H9 (cell line): ENCODE measurements at regions not wholly inside any gene's neighbourhood (a gene's known extent, or its start where the extent isn't known, plus 50 kb on each side); places are given as distances from the start of the nearest gene placed in this dataset.

ENCODE experiments used
- DNase-seq: peaks from one replicate; pipeline ENCODE4 v3.0.0-alpha.2; 2017
- H2AFZ ChIP-seq: one replicate; pipeline ENCODE4 v1.6.1; 2013; ENCODE audit warnings: mild to moderate bottlenecking, low read length, control low read depth, moderate library complexity
- H2AK5ac ChIP-seq: 2 replicates; pipeline ENCODE4 v1.6.1; 2013; ENCODE audit warnings: low read length, control low read depth, mixed read lengths; ENCODE audit not compliant: insufficient read length
- H2BK120ac ChIP-seq: one replicate; pipeline ENCODE4 v1.6.1; 2013; ENCODE audit warnings: low read depth, mild to moderate bottlenecking, low read length, control low read depth, inconsistent platforms; ENCODE audit not compliant: poor library complexity, severe bottlenecking
- H2BK12ac ChIP-seq: 2 replicates; pipeline ENCODE4 v1.6.1; 2013; ENCODE audit warnings: low read length, control low read depth, mixed read lengths, low read depth; ENCODE audit not compliant: insufficient read length
- H2BK15ac ChIP-seq: 2 replicates; pipeline ENCODE4 v1.6.1; 2013; ENCODE audit warnings: low read depth, low read length, control low read depth
- H2BK20ac ChIP-seq: one replicate; pipeline ENCODE4 v1.6.1; 2013; ENCODE audit warnings: low read depth, mild to moderate bottlenecking, low read length, control low read depth, inconsistent platforms; ENCODE audit not compliant: poor library complexity, severe bottlenecking
- H2BK5ac ChIP-seq: 2 replicates; pipeline ENCODE4 v1.6.1; 2013; ENCODE audit warnings: low read length, control low read depth, mixed read lengths; ENCODE audit not compliant: insufficient read length
- H3K14ac ChIP-seq: 2 replicates; pipeline ENCODE4 v1.6.1; 2013; ENCODE audit warnings: low read length, control low read depth; ENCODE audit not compliant: insufficient read depth
- H3K18ac ChIP-seq: 2 replicates; pipeline ENCODE4 v1.6.1; 2013; ENCODE audit warnings: low read depth, mild to moderate bottlenecking, mixed read lengths, low read length, control low read depth; ENCODE audit not compliant: insufficient read length
- H3K23ac ChIP-seq: 2 replicates; pipeline ENCODE4 v1.6.1; 2013; ENCODE audit warnings: low read length, control low read depth, mixed read lengths, low read depth; ENCODE audit not compliant: insufficient read length
- H3K23me2 ChIP-seq: 2 replicates; pipeline ENCODE4 v1.6.1; 2013; ENCODE audit warnings: low read depth, mild to moderate bottlenecking, mixed read lengths, low read length, control low read depth; ENCODE audit not compliant: insufficient read length, poor library complexity, severe bottlenecking
- H3K27ac ChIP-seq: 2 replicates; pipeline ENCODE4 v1.5.1; 2013; ENCODE audit warnings: low read length, control low read depth, mixed read lengths, low read depth; ENCODE audit not compliant: insufficient read length
- H3K27me3 ChIP-seq: 2 replicates; pipeline ENCODE4 v1.6.1; 2013; ENCODE audit warnings: low read length, control low read depth, inconsistent platforms; ENCODE audit not compliant: insufficient read depth
- H3K4ac ChIP-seq: 2 replicates; pipeline ENCODE4 v1.6.1; 2013; ENCODE audit warnings: low read depth, mild to moderate bottlenecking, control low read depth, inconsistent platforms, low read length, moderate library complexity
- H3K4me1 ChIP-seq: 2 replicates; pipeline ENCODE4 v1.6.1; 2013; ENCODE audit warnings: low read length, control low read depth, inconsistent platforms; ENCODE audit not compliant: insufficient read depth
- H3K4me2 ChIP-seq: 2 replicates; pipeline ENCODE4 v1.6.1; 2013; ENCODE audit warnings: low read length, control low read depth, mixed read lengths; ENCODE audit not compliant: insufficient read length, insufficient read depth
- H3K56ac ChIP-seq: 2 replicates; pipeline ENCODE4 v1.6.1; 2013; ENCODE audit warnings: low read depth, mild to moderate bottlenecking, mixed read lengths, low read length, control low read depth; ENCODE audit not compliant: insufficient read length
- H3K79me1 ChIP-seq: 2 replicates; pipeline ENCODE4 v1.6.1; 2013; ENCODE audit warnings: low read depth, mild to moderate bottlenecking, moderate library complexity, low read length, control low read depth, inconsistent platforms; ENCODE audit not compliant: insufficient read depth, poor library complexity, severe bottlenecking
- H3K79me2 ChIP-seq: 2 replicates; pipeline ENCODE4 v1.6.1; 2013; ENCODE audit warnings: low read length, control low read depth, inconsistent platforms; ENCODE audit not compliant: insufficient read depth
- H3K9ac ChIP-seq: 2 replicates; pipeline ENCODE4 v1.6.1; 2013; ENCODE audit warnings: low read length, control low read depth, mixed read lengths; ENCODE audit not compliant: insufficient read length; ENCODE audit errors: extremely low read depth
- H3K9me3 ChIP-seq: one replicate; pipeline ENCODE4 v1.6.1; 2013; ENCODE audit warnings: low read depth, low read length, inconsistent platforms; ENCODE audit not compliant: control insufficient read depth
- H3T11ph ChIP-seq: one replicate; pipeline ENCODE4 v1.6.1; 2013; ENCODE audit warnings: mild to moderate bottlenecking, low read length, control low read depth, inconsistent platforms
- H4K20me1 ChIP-seq: one replicate; pipeline ENCODE4 v1.6.1; 2013; ENCODE audit not compliant: control insufficient read depth, insufficient read length, insufficient read depth
- H4K5ac ChIP-seq: 2 replicates; pipeline ENCODE4 v1.6.1; 2013; ENCODE audit warnings: low read depth, mild to moderate bottlenecking, mixed read lengths, low read length, control low read depth; ENCODE audit not compliant: insufficient read length
- H4K8ac ChIP-seq: replicated peaks from 2 replicates; pipeline ENCODE4 v1.6.1; 2013; ENCODE audit warnings: low read length, control low read depth, mixed read lengths, low read depth; ENCODE audit not compliant: insufficient read length
- H4K91ac ChIP-seq: 2 replicates; pipeline ENCODE4 v1.6.1; 2013; ENCODE audit warnings: low read depth, mild to moderate bottlenecking, moderate library complexity, mixed read lengths, low read length, control low read depth; ENCODE audit not compliant: insufficient read length
- H3K27ac Mint-ChIP-seq, 3 experiments: 2 replicates in 2 of 3; 3 replicates in 1 of 3; pipeline ENCODE4 v1.8.0; 2020 to 2021; ENCODE audit warnings: mixed read lengths in 3 of 3, mild to moderate bottlenecking in 1 of 3, moderate library complexity in 1 of 3
- H3K27me3 Mint-ChIP-seq: 2 replicates; pipeline ENCODE4 v1.8.0; 2021; ENCODE audit warnings: low read depth, mild to moderate bottlenecking, moderate library complexity, mixed read lengths
- H3K36me3 Mint-ChIP-seq, 3 experiments: 2 replicates in 2 of 3; 3 replicates in 1 of 3; pipeline ENCODE4 v1.8.0; 2020 to 2021; ENCODE audit warnings: low read depth in 3 of 3, mixed read lengths in 3 of 3; ENCODE audit not compliant: insufficient read depth in 1 of 3
- H3K4me1 Mint-ChIP-seq, 2 experiments: 2 replicates each; pipeline ENCODE4 v1.8.0; 2020; ENCODE audit warnings: mixed read lengths in 2 of 2
- H3K4me3 Mint-ChIP-seq, 2 experiments: 2 replicates in 1 of 2; 3 replicates in 1 of 2; pipeline ENCODE4 v1.8.0; 2020 to 2021; ENCODE audit warnings: mild to moderate bottlenecking in 2 of 2, mixed read lengths in 2 of 2, moderate library complexity in 1 of 2
- H3K9me3 Mint-ChIP-seq, 2 experiments: 2 replicates in 1 of 2; 3 replicates in 1 of 2; pipeline ENCODE4 v1.8.0; 2020; ENCODE audit warnings: mild to moderate bottlenecking in 2 of 2, mixed read lengths in 2 of 2, moderate library complexity in 1 of 2
- CTCF ChIP-seq: fragments of 200-600 bp; sonication (generic); conservative IDR thresholded peaks from 3 replicates; pipeline ENCODE4 v1.8.0; 2021; ENCODE audit warnings: antibody characterized with exemption, mild to moderate bottlenecking
- WGBS: extraction: QIAGEN DNeasy Blood & Tissue Kit; methylation state at CpG from one replicate; pipeline ENCODE4 v1.1.7; 2013; ENCODE audit warnings: missing lambda C conversion rate, low lambda C conversion rate, mixed read lengths; ENCODE audit not compliant: insufficient read length; ENCODE audit errors: extremely low coverage; 5-methylcytosine and 5-hydroxymethylcytosine counted together

DNA sequence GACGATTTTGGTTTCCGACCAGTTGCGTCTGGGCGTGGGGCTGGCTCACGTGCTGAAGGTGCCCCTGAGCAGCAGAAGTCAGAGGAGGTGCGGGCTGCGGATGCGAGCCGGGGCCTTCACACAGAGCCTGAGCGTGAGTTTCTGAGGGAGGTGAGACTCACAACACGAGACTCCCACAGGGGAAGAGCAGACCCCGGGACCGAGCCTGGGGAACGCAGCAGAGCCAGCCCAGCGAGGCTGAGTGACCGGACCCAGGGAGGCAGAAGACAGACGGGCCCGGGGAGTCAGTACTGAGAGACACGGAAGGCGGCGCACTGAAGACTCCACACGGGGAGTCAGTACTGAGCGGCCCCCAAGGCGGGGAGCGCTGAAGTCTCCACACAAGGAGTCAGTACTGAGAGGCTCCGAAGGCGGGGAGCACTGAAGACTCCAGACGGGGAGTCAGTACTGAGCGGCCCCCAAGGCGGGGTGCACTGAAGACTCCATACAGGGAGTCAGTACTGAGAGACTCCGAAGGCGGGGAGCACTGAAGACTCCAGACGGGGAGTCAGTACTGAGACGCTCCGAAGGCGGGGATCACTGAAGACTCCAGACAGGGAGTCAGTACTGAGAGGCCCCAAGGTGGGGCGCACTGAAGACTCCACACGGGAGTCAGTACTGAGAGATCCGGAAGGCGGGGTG, 77.8 kb downstream of the DLL1 start:
- H3K4me3 Mint-ChIP-seq: no peak overlapping the region; a peak in 1 of 5 replicates
- no peak for TF ChIP-seq CTCF
- H3K27me3 ChIP-seq: no peaks in the 10 kb centered on the region
- H3K9me3 Mint-ChIP-seq: peaks cover 9 to 13% of the 10 kb centered on the region in 2 experiments
- H3K27ac Mint-ChIP-seq: no peak overlapping the region
- H4K91ac ChIP-seq: no peak overlapping the region
- no peak for DNase-seq
- no peak overlapping the region for H3K4ac ChIP-seq
- no peaks in the 10 kb centered on the region for H3K79me1 ChIP-seq
- no peak overlapping the region for H3K14ac ChIP-seq
- no peak overlapping the region for H4K8ac ChIP-seq
- no peaks in the 10 kb centered on the region for H3K9me3 ChIP-seq
- H2BK120ac ChIP-seq: no peak overlapping the region
- H3K4me1 Mint-ChIP-seq: no peaks in the 10 kb centered on the region
- H3K4me2 ChIP-seq: no peak overlapping the region
- peaks cover 0 to 10% (median 4%) of the 10 kb centered on the region in 3 experiments; a peak in 4 of 7 replicates for H3K36me3 Mint-ChIP-seq
- no peak overlapping the region for H2BK12ac ChIP-seq
- H3K18ac ChIP-seq: no peak overlapping the region
- peaks cover 6% of the 10 kb centered on the region for H3K27me3 Mint-ChIP-seq
- H2BK20ac ChIP-seq: no peak overlapping the region
- no peak overlapping the region for H2BK15ac ChIP-seq
- no peaks in the 10 kb centered on the region for H3K4me1 ChIP-seq
- no peaks in the 10 kb centered on the region for H3K79me2 ChIP-seq
- H2BK5ac ChIP-seq: no peak overlapping the region
- no peaks in the 10 kb centered on the region for H4K20me1 ChIP-seq
- H3K9ac ChIP-seq: no peak overlapping the region
- no peak overlapping the region for H3K23ac ChIP-seq
- H2AFZ ChIP-seq: no peak overlapping the region
- no peak overlapping the region for H3K27ac ChIP-seq
- no peak overlapping the region for H4K5ac ChIP-seq
- no peak overlapping the region for H3K56ac ChIP-seq
- no CpG with 5 or more reads among the region's 40 CpGs for WGBS
- no peak overlapping the region for H2AK5ac ChIP-seq
- no peak overlapping the region for H3T11ph ChIP-seq
- H3K23me2 ChIP-seq: no peaks in the 10 kb centered on the region
